Cerebellar cortex (tissue), 1 donor: ENCODE measurements at regions not wholly inside any gene's neighbourhood (a gene's known extent, or its start where the extent isn't known, plus 50 kb on each side); places are given as distances from the start of the nearest gene placed in this dataset.

Experiments
- DNase-seq: peaks from one replicate; pipeline ENCODE4 v3.0.0-alpha.2; 2015; ENCODE audit warnings: low spot score

GRCh38 chr1:177573901-177574300 lies 396.0 kb downstream of the SEC16B start:
- DNase-seq, result no peak

GRCh38 chr1:177571485-177572076 lies 398.3 kb downstream of the SEC16B start:
- DNase-seq, result no peak

- no peak for DNase-seq
Observed at GRCh38 chr1:177571076-177571475, 398.8 kb downstream of the SEC16B start.

GRCh38 chr1:177569476-177569875 lies 398.7 kb downstream of the BRINP2 start:
- DNase-seq, result no peak

- DNase-seq, result no peak
Observed at GRCh38 chr1:177568622-177569021, 397.9 kb downstream of the BRINP2 start.

- DNase-seq, result no peak
Observed at GRCh38 chr1:177567393-177567792, 396.6 kb downstream of the BRINP2 start.

- no peak for DNase-seq
Observed at GRCh38 chr1:177566495-177566894, 395.7 kb downstream of the BRINP2 start.

- DNase-seq, result no peak
Observed at GRCh38 chr1:177561436-177561835, 390.7 kb downstream of the BRINP2 start.

- no peak for DNase-seq
Observed at GRCh38 chr1:177558372-177558771, 387.6 kb downstream of the BRINP2 start.

- DNase-seq, result no peak
Observed at GRCh38 chr1:177556163-177556562, 385.4 kb downstream of the BRINP2 start.

- DNase-seq, result no peak
Observed at GRCh38 chr1:177547200-177547599, 376.4 kb downstream of the BRINP2 start.

- DNase-seq, result no peak
Observed at GRCh38 chr1:177546346-177546745, 375.6 kb downstream of the BRINP2 start.

- DNase-seq, result no peak
Observed at GRCh38 chr1:177526201-177526600, 355.4 kb downstream of the BRINP2 start.

- DNase-seq, result no peak
Observed at GRCh38 chr1:177525176-177525575, 354.4 kb downstream of the BRINP2 start.

GRCh38 chr1:177517546-177517945 lies 346.8 kb downstream of the BRINP2 start:
- no peak for DNase-seq

- DNase-seq, result no peak
Observed at GRCh38 chr1:177514207-177514606, 343.4 kb downstream of the BRINP2 start.

- no peak for DNase-seq
Observed at GRCh38 chr1:177511036-177511435, 340.3 kb downstream of the BRINP2 start.

GRCh38 chr1:177505905-177506590 lies 335.3 kb downstream of the BRINP2 start:
- DNase-seq, result no peak

- no peak for DNase-seq
Observed at GRCh38 chr1:177495878-177496277, 325.1 kb downstream of the BRINP2 start.

GRCh38 chr1:177490786-177491185 lies 320.0 kb downstream of the BRINP2 start:
- DNase-seq, result no peak

- DNase-seq, result no peak
Observed at GRCh38 chr1:177490036-177490639, 319.4 kb downstream of the BRINP2 start.

GRCh38 chr1:177488722-177489121 lies 318.0 kb downstream of the BRINP2 start:
- no peak for DNase-seq

- DNase-seq, result no peak
Observed at GRCh38 chr1:177487481-177487880, 316.7 kb downstream of the BRINP2 start.
